HepG2 (cell line): ENCODE measurements at regions not wholly inside any gene's neighbourhood (a gene's known extent, or its start where the extent isn't known, plus 50 kb on each side); places are given as distances from the start of the nearest gene placed in this dataset.

Experiments used
- ATAC-seq: fragments of 200-7000 bp; cut with Tn5 transposase; 3 replicates; pipeline ENCODE4 v1.9.1; 2020; ENCODE audit warnings: mild to moderate bottlenecking, moderate library complexity
- BruUV-seq: library from RNA; stranded (reverse); fragments of 400-500 nt; replicated peaks from 2 replicates; lab custom pipeline; 2021; lab: Mats Ljungman, UMichigan
- CTCF ChIA-PET: fragments of 300-600 bp; formaldehyde crosslinking; extraction: SDS; loops from one replicate; lab custom pipeline; 2021; ENCODE audit warnings: low total read pairs, inconsistent platforms, low intra/inter-chr PET ratio; lab: Yijun Ruan, JAX
- POLR2A ChIA-PET: fragments of 350-600 bp; sonication (Branson Sonifier 250); formaldehyde crosslinking; loops from one replicate; lab custom pipeline; 2020; ENCODE audit warnings: antibody characterized with exemption, inconsistent platforms; lab: Yijun Ruan, JAX
- DNase-seq: peaks from one replicate; pipeline ENCODE4 v3.0.0-alpha.2; 2015; ENCODE audit warnings: low spot score
- FAIRE-seq: peaks from 3 replicates; lab custom pipeline; 2011; peaks lifted over from hg19 to GRCh38; lab: Jason Lieb, UNC
- H2AFZ ChIP-seq: one replicate; pipeline ENCODE4 v1.6.1; 2011; ENCODE audit warnings: low read length, inconsistent platforms
- H3K27ac ChIP-seq: fragments of 300-600 bp; 3 replicates; pipeline ENCODE4 v1.8.0; 2011; ENCODE audit warnings: mixed run types, mild to moderate bottlenecking, mixed read lengths, low read length, inconsistent platforms; ENCODE audit not compliant: insufficient read depth; ENCODE audit errors: extremely low read length
- H3K27me3 ChIP-seq, 2 experiments: fragments of 200-600 bp in 1 of 2; 2 replicates in 1 of 2; 3 replicates in 1 of 2; pipeline versions ENCODE4 v1.6.0 to v1.8.0; 2011; ENCODE audit warnings: low read length in 2 of 2, mild to moderate bottlenecking in 2 of 2, moderate library complexity in 2 of 2, inconsistent platforms in 1 of 2; ENCODE audit not compliant: insufficient read depth in 2 of 2, control insufficient read depth in 1 of 2
- H3K36me3 ChIP-seq, 2 experiments: fragments of 200-600 bp in 1 of 2; replicated peaks in 1 of 2; 2 replicates in 1 of 2; 3 replicates in 1 of 2; pipeline versions ENCODE4 v1.5.1 to v1.8.0; 2011; ENCODE audit warnings: low read length in 2 of 2, inconsistent platforms in 1 of 2; ENCODE audit not compliant: insufficient read depth in 2 of 2, control insufficient read depth in 1 of 2
- H3K4me1 ChIP-seq: 2 replicates; pipeline ENCODE4 v1.5.1; 2012; ENCODE audit warnings: low read length, inconsistent platforms; ENCODE audit not compliant: insufficient read depth
- H3K4me2 ChIP-seq: 2 replicates; pipeline ENCODE4 v1.6.0; 2011; ENCODE audit warnings: low read depth, low read length, inconsistent platforms
- H3K4me3 ChIP-seq, 3 experiments: fragments of 200-600 bp in 1 of 3; sonication (generic), shearing (Covaris generic) in 1 of 3; replicated peaks in 1 of 3; 2 replicates each; pipeline ENCODE4 v1.5.1; 2011 to 2016; ENCODE audit warnings: low read length in 3 of 3, inconsistent platforms in 2 of 3, low read depth in 2 of 3, mild to moderate bottlenecking in 2 of 3, control low read depth in 1 of 3, mixed read lengths in 1 of 3; ENCODE audit not compliant: insufficient read depth in 1 of 3
- H3K79me2 ChIP-seq: one replicate; pipeline ENCODE4 v1.6.1; 2011; ENCODE audit warnings: low read length, inconsistent platforms; ENCODE audit not compliant: insufficient read depth
- H3K9ac ChIP-seq: 2 replicates; pipeline ENCODE4 v1.6.0; 2011; ENCODE audit warnings: mild to moderate bottlenecking, low read depth, low read length, inconsistent platforms; ENCODE audit not compliant: insufficient read depth
- H3K9me3 ChIP-seq: 2 replicates; pipeline ENCODE4 v1.5.1; 2012; ENCODE audit warnings: mild to moderate bottlenecking, low read length
- H4K20me1 ChIP-seq: 2 replicates; pipeline ENCODE4 v1.6.0; 2011; ENCODE audit warnings: inconsistent platforms, mild to moderate bottlenecking, low read length, moderate library complexity; ENCODE audit not compliant: insufficient read depth
- ATAD3A ChIP-seq: sonication (generic); formaldehyde crosslinking; IDR thresholded peaks from 2 replicates; pipeline ENCODE4 v1.4.0; 2020; ENCODE audit warnings: missing genetic modification reagents
- KDM1A ChIP-seq: IDR thresholded peaks from 2 replicates; pipeline ENCODE4 v1.6.1; 2016; ENCODE audit warnings: missing compliant biosample characterization
- KLF9 ChIP-seq: IDR thresholded peaks from 2 replicates; pipeline ENCODE4 v1.6.1; 2016; ENCODE audit warnings: low read depth
- ZMAT3 ChIP-seq: sonication (generic); formaldehyde crosslinking; conservative IDR thresholded peaks from 2 replicates; pipeline ENCODE4 v1.7.0; 2021; ENCODE audit warnings: missing genetic modification reagents
- ZNF496 ChIP-seq: sonication (generic); formaldehyde crosslinking; IDR thresholded peaks from 2 replicates; pipeline ENCODE4 v1.8.1; 2023; ENCODE audit warnings: mild to moderate bottlenecking, moderate library complexity, missing genetic modification reagents; ENCODE audit not compliant: insufficient replicate concordance
- ZNF607 ChIP-seq: sonication (generic); formaldehyde crosslinking; IDR thresholded peaks from 2 replicates; pipeline ENCODE4 v1.5.1; 2020; ENCODE audit warnings: missing genetic modification reagents, mild to moderate bottlenecking, borderline replicate concordance
- ZNF879 ChIP-seq: sonication (generic); formaldehyde crosslinking; IDR thresholded peaks from 2 replicates; pipeline ENCODE4 v1.8.1; 2023; ENCODE audit warnings: missing genetic modification reagents
- WGBS: methylation state at CpG from one replicate; pipeline ENCODE4 v1.1.6; 2017; ENCODE audit warnings: low lambda C conversion rate; 5-methylcytosine and 5-hydroxymethylcytosine counted together
- in situ Hi-C: cut with HindIII; loops from 2 replicates; pipeline ENCODE4 v1.10.0; 2017; ENCODE audit warnings: low pct_unique_long_range_greater_than_20kb; ENCODE audit not compliant: extremely low pct_ligation_motif_present
- intact Hi-C: fragments of 100-400 bp; cut with micrococcal nuclease; formaldehyde crosslinking; loops from one replicate; pipeline ENCODE4 v1.10.0; 2022; ENCODE audit not compliant: unreplicated experiment
- TF ChIP-seq, protein P1 (sequence below): IDR thresholded peaks from 2 replicates; pipeline ENCODE4 v1.6.1; 2012; ENCODE audit warnings: low read depth, low read length, improper control_type of control experiment
- TF ChIP-seq, protein P2 (sequence below): sonication (generic); formaldehyde crosslinking; IDR thresholded peaks from 2 replicates; pipeline ENCODE4 v1.8.1; 2023; ENCODE audit warnings: missing genetic modification reagents, inconsistent platforms, borderline replicate concordance

DNA sequence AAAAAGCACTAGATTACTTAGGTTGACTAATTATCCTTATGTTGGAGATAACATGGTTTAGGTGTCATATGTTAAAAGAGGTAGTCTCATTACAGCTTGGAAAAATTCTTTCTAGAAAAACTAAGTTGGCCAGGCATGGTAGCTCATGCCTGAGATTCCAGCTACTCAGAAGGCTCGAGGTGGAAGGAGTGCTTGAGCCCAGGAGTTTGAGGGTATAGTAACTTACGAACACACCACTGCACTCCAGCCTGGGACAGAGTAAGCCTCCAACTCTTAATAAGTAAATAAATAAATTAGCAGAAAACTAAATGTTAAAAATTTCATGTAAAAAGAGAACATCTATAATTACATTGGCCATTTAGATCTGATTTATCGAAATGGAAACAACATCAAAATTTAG, 177.2 kb downstream of the NR4A2 start:
- CTCF ChIA-PET, result no interaction called here
- no peak overlapping the region for H3K4me2 ChIP-seq
- intact Hi-C loops, result loop anchor here (5.0 kb wide), 1 partner anchor 432 kb away; no protein-coding TSS in a partner anchor
- WGBS, result 52% methylated on average over 3 of the region's 3 CpGs
- no peaks in the 10 kb centered on the region for H4K20me1 ChIP-seq
- no peak overlapping the region for H3K9ac ChIP-seq
- H2AFZ ChIP-seq, result no peak overlapping the region
- 0 out of 2 replicates have a peak, but pooled peaks cover 7% of the 10 kb centered on the region for H3K4me1 ChIP-seq
- POLR2A ChIA-PET, result no interaction called here
- TF ChIP-seq KDM1A (no peak), ZNF496 (CRISPR knock-in tag) (no peak), ATAD3A (no peak), ZNF607 (CRISPR knock-in tag) (no peak), KLF9 (CRISPR knock-in tag) (no peak), ZNF879 (CRISPR knock-in tag) (no peak), ZMAT3 (CRISPR knock-in tag) (no peak)
- TF ChIP-seq, protein P1, sequence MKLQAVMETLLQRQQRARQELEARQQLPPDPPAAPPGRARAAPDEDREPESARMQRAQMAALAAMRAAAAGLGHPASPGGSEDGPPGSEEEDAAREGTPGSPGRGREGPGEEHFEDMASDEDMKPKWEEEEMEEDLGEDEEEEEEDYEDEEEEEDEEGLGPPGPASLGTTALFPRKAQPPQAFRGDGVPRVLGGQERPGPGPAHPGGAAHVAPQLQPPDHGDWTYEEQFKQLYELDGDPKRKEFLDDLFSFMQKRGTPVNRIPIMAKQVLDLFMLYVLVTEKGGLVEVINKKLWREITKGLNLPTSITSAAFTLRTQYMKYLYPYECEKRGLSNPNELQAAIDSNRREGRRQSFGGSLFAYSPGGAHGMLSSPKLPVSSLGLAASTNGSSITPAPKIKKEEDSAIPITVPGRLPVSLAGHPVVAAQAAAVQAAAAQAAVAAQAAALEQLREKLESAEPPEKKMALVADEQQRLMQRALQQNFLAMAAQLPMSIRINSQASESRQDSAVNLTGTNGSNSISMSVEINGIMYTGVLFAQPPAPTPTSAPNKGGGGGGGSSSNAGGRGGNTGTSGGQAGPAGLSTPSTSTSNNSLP, result no peak
- TF ChIP-seq, protein P2, sequence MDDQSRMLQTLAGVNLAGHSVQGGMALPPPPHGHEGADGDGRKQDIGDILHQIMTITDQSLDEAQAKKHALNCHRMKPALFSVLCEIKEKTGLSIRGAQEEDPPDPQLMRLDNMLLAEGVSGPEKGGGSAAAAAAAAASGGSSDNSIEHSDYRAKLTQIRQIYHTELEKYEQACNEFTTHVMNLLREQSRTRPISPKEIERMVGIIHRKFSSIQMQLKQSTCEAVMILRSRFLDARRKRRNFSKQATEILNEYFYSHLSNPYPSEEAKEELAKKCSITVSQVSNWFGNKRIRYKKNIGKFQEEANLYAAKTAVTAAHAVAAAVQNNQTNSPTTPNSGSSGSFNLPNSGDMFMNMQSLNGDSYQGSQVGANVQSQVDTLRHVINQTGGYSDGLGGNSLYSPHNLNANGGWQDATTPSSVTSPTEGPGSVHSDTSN (CRISPR knock-in tag), result no peak
- no peaks in the 10 kb centered on the region for H3K36me3 ChIP-seq
- ATAC-seq (no peak), DNase-seq (no peak), FAIRE-seq (no peak)
- in situ Hi-C loops, result no loop called here
- H3K79me2 ChIP-seq, result no peaks in the 10 kb centered on the region
- H3K9me3 ChIP-seq, result no peaks in the 10 kb centered on the region
- no TSS peak for BruUV-seq
- H3K27ac ChIP-seq, result no peak overlapping the region
- H3K27me3 ChIP-seq, result no peaks in the 10 kb centered on the region
- H3K4me3 ChIP-seq, result no peak overlapping the region
